CD4-positive, alpha-beta T cell treated with Interleukin-12 subunit alpha and Interleukin-12 subunit beta, for 1 hour (primary cell): ENCODE measurements at regions not wholly inside any gene's neighbourhood (a gene's known extent, or its start where the extent isn't known, plus 50 kb on each side); places are given as distances from the start of the nearest gene placed in this dataset.
"Not testable (repeated sequence)": the region's sequence is repeated elsewhere in the genome, so short reads cannot be mapped to it uniquely, and the experiment has no call there.

Source experiments
- DNase-seq: peaks from one replicate; pipeline ENCODE4 v3.0.0-alpha.2; 2020

- DNase-seq, result no peak
These were observed 185.4 kb upstream of the KBTBD8 start for GRCh38 chr3:66812741-66813140.

GRCh38 chr3:66816090-66816761 lies 181.9 kb upstream of the KBTBD8 start:
- DNase-seq, result peak; percentile 52

GRCh38 chr3:66817951-66818557 lies 180.1 kb upstream of the KBTBD8 start:
- DNase-seq, result no peak

- DNase-seq, result no peak
These were observed 178.1 kb upstream of the KBTBD8 start for GRCh38 chr3:66819993-66820501.

- DNase-seq, result peak; percentile 67
These were observed 175.7 kb upstream of the KBTBD8 start for GRCh38 chr3:66822186-66823008.

- no peak for DNase-seq
These were observed 175.1 kb upstream of the KBTBD8 start for GRCh38 chr3:66823009-66823397.

GRCh38 chr3:66823532-66823931 lies 174.6 kb upstream of the KBTBD8 start:
- DNase-seq, result no peak

GRCh38 chr3:66825375-66825774 lies 172.7 kb upstream of the KBTBD8 start:
- no peak for DNase-seq

- DNase-seq, result no peak
These were observed 170.4 kb upstream of the KBTBD8 start for GRCh38 chr3:66827726-66828125.

GRCh38 chr3:66828303-66828702 lies 169.8 kb upstream of the KBTBD8 start:
- no peak for DNase-seq

GRCh38 chr3:66830301-66830700 lies 167.8 kb upstream of the KBTBD8 start:
- DNase-seq, result no peak

- no peak for DNase-seq
These were observed 166.2 kb upstream of the KBTBD8 start for GRCh38 chr3:66831931-66832330.

- no peak for DNase-seq
These were observed 161.5 kb upstream of the KBTBD8 start for GRCh38 chr3:66836363-66837152.

GRCh38 chr3:66838704-66839103 lies 159.4 kb upstream of the KBTBD8 start:
- DNase-seq, result no peak

GRCh38 chr3:66839508-66839907 lies 158.6 kb upstream of the KBTBD8 start:
- DNase-seq, result no peak

GRCh38 chr3:66842761-66843464 lies 155.2 kb upstream of the KBTBD8 start:
- DNase-seq, result not testable (repeated sequence)

GRCh38 chr3:66851894-66852613 lies 146.1 kb upstream of the KBTBD8 start:
- DNase-seq, result no peak

- DNase-seq, result no peak
These were observed 143.4 kb upstream of the KBTBD8 start for GRCh38 chr3:66854601-66855151.

GRCh38 chr3:66856533-66856932 lies 141.6 kb upstream of the KBTBD8 start:
- peak; percentile 2 for DNase-seq

- DNase-seq, result no peak
These were observed 139.3 kb upstream of the KBTBD8 start for GRCh38 chr3:66858656-66859381.

- no peak for DNase-seq
These were observed 137.3 kb upstream of the KBTBD8 start for GRCh38 chr3:66860771-66861170.
